Stimulated activated CD8-positive, alpha-beta memory T cell treated with anti-CD3 and anti-CD28 coated beads, Interleukin-15, amount 100 ng/mL, for 4 hours (primary cell): ENCODE measurements at regions not wholly inside any gene's neighbourhood (a gene's known extent, or its start where the extent isn't known, plus 50 kb on each side); places are given as distances from the start of the nearest gene placed in this dataset.

ENCODE experiments used
- DNase-seq, 2 donors: peaks; one replicate each; pipeline ENCODE4 v3.0.0-alpha.2; 2020; ENCODE audit warnings: low read depth in 2 of 2

DNA sequence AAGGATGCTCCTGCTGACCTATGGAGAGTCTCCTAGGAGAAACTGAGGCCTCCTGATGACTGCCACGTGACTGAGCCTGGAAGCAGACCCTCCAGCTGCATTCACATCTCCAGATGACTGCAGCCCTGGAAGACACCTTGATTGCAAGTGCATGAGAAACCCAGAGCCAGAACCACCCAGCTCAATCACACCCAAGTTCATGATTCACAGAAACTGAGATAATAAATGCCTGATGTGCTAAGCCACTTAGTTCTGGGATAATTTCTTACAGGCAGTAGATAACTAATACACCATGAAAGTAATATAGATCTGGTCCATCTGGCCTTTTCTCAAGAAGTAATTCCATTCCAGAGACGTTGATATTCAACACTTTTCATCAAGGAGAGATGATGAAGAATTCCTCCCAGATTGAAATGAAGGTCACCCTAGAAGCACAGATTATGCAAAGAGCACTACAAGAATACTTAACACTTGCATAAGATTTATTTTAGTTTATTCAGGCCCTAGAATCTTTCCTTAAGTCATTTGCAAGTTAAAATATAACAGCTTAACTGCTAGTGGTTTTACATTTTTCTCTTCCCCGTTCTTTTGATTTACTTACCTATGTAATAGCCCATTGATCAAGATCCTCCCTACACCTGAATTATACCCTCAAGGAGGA lies 208.2 kb upstream of the INHBA start:
- no peak for DNase-seq

DNA sequence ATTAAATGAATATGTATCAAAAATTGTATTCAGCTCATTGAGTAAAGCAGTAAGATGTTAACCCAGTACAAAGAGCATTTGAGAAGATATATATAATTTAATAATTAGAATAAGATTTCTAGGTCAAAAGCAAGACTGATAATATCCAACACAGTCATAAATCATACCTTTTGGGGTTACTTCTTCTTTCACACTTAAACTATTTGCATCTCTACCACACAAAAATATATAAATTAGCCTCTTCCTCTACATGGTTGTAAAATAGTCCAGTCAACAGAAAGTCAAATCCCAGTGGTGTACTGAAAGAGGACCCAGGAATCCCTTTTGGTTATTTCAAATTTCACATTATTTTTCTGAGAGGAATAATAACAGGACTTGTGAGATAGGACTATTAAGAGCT lies 204.6 kb upstream of the INHBA start:
- DNase-seq: no peak

DNA sequence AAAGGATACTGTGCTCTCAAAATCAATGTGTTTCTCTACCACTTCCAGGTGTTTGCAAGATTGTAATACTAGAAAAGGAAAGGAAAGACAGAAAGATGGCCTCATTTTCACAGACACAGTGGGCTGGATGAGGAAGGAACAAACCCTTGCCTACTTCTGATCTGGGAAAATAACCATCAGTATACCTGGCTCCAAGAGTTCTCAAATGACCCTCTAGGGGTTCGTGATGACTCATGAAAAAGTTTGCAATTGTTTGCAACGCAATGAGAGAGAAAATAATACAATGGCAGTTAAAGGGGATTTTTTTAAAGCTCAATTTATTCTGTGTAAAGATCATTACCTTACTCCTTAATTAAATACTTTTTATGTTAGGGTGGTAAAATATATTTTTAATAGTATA lies 197.6 kb upstream of the INHBA start:
- no peak for DNase-seq

DNA sequence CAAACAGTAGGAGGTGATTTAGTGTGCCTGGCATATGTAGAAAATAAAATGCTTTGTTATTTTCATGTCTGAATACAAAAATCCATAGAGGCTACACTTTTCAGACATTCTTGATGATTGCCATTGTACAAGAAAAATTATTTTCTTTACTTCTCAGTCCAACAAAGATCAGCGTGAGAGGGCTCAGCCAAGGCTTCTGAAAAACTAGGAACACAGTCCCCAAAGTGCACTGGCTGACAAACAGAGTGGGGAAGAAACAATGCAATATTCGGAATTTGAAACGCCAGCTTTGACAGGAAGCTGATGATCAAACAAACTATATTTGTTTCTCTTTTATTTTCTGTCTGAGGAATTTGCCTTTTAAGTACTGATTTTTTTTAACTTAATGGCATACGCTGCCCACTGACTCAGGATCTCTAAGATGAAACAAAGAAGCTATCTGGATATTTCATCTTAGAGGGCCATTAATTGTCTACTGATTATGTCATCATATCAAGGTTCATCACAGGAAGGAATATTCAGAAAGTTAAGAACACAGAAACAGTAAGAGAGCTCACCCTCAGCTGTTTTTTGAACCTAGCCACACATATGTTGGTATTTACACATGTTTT lies 197.0 kb upstream of the INHBA start:
- no peak for DNase-seq

DNA sequence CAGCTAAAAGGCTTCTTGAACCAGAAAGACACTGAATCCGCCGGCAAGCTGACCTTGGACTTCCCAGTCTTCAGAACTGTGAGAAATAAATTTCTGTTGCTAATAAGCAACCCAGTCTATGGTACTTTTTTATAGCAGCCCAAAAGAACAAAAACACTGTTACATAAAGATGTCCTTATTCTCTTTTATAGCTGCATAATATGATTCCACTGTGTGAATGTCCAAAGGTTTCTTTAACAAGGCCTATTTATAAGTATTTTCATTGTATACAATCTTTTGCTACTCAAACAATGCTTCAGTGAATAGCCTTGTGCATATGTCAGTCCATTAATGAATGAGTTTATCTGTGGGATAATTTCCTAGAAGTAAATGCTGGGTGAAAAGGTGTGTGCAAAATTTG lies 190.8 kb upstream of the INHBA start:
- no peak for DNase-seq

DNA sequence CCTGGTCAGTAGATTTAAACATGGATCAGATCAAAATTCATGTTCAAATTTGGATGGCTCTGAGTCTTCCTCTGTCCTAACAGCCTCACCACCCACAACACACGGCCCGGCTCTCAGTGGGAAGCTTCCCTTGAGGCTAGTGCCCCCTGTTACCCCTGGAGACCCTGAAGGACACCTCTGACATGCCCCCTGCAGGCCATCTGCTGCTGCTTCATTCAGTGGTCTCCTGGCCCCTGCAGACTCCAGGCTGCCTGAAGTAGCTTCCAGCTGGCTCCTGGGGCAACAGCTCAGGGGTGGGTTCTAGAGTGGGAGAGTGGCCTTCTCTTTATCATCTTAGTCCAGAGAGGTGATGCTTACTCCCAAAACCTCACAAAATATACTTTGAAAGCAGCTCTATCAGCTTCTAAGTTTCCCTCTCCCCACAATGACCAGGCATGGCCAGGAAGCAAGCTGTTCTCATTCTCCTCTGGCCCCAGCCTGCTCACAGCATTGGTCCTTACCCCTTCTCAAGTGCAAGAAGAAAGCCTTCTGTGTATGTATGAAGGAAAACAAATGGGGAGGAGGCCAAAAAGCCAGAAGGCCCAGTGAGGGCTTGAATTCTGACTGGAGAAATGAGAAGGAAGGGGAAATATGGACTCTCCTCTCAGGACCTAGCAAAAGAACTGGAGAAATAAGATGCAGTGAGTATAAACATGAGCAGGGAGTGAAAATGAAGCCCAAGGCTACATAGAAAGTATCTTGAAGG lies 189.6 kb upstream of the INHBA start:
- no peak for DNase-seq

DNA sequence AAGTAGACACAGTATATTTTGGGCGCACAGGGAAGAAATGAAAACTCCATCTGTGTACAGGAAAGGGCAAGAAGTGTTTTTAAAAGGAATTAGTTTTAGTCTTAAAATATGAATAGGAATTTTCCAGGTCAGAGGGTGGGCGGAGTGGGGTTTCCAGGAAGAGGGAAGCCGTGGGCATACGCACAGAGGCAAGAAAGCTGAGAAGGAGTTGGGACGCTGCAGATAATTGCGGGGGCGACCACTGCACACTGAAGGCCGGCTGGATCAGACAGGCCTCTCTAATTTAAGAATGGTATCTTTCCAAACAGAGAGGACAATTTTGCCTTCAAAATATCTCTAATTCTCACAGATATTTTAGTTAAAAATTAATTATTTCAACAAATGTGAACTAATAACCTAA lies 189.1 kb upstream of the INHBA start:
- DNase-seq: no peak

DNA sequence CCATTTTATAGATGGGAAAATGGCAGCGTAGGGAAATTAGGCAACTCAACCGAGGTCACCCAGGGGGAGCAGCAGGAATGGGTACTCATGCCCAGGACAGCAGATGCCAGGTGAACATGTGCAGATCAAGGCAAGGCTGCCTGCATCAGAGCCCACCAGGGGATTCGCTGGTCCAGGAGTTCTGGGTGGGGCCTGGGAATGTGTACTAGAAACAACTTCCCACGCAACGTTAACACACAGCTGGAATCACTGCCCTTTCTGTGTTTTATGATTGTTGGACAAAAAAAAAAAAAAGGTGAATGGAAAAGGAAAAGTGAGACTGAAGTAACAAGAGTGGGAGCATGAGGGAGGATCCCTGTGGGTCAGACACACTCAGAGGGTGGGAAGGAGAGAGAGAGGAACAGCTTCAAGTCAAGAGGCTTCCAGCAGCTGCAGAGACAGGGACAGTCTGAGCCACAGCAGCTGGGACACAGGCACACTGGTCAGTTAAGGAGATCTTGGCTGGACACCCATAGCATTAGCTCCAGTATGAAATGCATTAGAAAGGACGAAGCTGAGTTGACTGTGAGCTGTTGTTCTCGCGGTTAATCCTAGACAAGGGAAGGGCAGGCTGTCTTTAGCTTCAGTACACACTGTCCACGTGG lies 187.9 kb upstream of the INHBA start:
- no peak for DNase-seq

DNA sequence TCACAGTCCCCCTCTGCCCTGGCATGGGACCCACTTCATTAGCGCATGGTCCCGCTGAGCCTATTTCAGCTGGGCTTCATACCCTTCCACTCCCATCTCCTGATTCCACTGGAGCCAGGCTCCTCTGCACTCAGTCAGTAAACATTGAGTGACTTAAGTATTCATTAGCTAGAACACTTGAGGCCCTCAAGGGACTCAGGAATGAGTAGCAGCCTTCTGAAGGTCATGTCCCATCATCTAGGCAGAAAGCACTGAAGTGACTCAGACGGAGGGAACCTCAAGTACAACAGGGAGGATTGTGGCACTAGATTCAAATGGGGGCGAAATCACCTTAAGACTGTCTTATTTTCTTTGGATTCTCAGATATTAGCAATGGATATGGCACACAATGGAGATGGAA lies 186.6 kb upstream of the INHBA start:
- no peak for DNase-seq

DNA sequence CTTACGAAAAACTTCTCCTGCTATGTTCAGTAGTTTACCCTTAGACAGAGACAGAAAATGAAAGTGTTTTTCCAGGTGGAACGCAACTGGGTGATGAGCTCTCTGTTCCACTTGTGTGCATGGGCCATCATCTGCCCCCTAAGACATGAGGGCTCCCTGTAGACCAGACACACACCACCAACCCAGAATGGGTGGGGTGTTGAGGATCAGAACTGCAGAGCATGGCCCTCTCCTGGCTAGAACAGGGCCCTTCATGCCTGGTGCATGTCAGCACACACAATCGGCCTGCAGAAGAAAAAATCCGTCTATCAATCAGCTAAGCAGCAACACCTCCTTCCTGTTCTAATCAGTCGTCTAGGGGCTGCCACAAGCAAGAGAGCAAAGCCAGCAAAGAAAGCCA lies 186.2 kb upstream of the INHBA start:
- no peak for DNase-seq

DNA sequence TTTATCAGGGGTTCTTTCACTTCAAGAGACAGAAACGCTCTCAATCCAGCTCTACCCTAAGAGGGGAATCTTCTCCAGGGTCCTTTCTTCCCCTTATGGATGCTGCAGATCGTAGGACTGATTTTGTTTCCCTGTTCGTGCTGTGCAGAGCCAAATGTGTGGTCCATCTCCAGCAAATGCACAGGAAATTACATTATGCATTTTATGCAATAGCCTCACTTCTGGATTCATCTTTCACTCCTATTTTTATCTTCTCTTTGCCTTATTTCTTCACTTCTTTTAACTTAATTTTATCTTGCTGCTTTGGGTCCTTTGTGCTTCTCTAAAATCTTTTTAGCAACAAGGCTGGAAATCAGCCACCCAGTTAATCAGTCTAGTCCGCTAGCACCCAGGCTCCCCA lies 184.5 kb upstream of the INHBA start:
- DNase-seq: no peak

DNA sequence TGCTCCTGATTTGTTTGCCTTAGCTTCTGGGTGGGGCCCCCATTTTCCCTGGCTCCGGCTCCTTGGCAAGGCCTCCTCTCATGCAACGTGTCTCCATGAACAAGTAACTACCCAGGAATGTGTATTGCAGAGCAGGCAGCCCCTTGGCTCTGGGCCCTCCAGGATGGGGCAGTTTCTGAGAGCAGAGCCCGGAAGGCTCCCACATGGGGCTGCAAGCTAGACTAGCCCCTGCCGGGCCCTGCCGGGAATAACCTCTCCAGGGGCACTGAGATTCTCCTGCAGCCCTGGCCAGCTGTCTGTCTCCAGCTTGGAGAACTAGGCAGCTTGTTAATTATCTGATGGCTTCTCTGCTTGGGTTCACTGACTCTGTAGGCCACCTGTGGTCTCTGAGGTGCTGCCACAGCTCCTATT lies 184.0 kb upstream of the INHBA start:
- no peak for DNase-seq

DNA sequence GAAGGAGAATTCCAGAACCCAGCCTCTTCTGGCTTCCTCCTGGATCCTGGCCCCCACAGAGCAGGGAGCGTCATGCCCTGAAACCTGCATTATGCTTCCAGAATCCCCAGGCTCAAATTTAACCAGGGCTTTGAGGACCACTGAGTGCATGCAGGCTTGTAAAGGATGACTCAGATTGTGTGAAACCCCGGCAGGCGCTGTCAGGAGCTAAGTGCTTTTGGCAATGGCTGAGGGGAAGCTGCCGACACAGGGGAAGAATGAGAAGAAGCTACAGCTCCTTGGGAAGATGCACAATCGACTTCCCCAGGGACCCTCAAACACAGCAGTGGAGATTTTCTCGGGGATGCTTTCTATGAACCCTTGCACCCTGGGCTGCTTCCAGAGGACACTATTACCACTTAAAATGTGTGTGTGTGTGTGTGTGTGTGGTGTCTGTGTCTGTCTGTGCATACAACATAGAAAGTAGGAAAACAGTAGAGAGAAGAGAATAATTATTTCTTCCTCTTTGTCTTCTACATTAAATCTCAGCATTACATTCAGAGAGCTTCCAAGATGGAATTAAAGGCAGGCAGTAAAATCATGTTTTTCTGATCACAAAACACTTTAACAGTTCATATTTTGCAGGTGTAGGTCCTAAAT lies 183.5 kb upstream of the INHBA start:
- no peak for DNase-seq

DNA sequence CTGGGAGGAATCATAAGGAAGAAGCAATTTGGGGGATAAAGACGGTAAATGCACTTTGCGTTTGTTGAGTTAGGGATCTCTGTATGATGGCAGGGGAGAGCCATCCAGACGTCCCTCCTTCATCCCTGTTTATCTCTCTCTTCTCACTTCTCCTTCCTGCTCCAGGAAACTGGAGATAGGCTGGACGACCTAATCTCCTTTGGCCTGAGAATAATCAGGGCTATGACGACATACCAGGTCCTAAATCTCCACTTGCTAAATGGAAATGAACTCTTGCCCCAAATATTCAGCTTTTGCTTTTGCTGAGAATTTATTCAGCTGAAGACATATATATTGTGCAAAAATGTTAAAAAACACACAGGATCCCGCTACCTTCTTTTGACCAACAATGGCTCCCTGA lies 182.9 kb upstream of the INHBA start:
- no peak for DNase-seq

DNA sequence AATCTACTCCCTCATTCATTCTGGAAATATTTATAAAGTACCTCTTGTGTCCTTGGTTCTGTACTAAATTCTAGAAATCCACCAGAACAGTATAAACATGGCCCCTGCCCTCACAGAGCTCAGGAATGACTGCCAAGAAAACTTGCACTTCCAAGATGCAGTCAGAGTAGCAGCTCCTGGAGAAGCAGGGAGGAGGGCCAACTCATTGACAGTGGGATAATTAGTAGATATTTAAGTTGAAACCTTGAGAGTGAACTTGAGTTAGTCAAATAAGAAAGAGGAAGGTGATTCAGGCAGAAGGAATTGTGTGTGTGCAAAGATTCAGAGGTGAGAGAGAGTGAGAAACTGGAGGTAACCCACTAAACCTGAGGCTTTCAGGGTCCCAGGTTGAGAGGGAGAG lies 182.2 kb upstream of the INHBA start:
- DNase-seq: no peak

DNA sequence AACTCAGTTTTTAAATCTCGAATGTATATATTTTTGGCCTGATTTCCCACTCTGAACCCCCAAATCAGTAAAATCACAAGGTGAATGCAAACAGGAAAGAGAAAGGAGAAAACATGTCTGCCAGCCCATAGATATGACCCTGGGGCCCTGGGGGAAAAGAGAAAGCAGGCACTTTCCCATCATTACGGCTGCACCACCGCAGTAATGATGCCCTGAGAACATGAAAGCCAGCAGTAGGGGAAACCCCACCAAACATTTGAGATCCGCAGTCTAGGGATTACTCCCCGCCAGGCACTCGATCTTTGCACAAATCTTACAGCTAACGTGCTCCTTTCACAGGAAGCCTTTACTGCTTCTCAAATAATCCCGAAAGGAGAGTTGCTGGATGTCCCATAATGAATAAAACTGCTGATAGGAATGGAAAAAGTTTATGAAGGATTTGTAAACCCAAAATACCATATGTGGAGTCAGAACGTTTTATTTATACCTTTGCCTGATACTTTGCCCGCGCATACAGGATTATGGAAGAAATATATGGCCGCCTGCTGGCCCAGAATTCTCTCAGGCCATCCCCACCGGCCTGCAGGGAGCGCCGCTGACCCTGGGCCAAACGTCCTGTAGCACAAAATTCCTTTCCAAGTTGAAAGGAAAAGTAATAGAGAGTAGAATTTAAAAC lies 180.0 kb upstream of the INHBA start:
- DNase-seq: no peak

DNA sequence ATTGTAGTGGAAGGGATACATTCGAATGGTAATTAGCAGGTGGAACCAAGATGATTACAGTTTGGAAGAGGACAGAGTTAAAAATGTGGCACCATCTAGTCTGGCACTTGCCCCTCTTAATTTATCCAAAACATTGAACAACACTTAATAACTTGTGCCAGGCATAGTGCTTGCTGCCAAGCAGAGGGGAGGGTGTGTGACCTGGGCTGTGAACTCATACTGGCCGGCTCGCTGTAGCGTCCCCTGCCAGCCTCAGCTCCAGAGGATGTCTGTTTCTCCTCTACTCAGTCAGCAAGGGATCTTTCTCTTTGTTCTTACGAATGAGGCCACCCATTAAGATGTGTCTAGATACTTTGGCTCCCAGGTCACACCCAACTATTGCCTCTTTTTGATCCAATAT lies 179.4 kb upstream of the INHBA start:
- no peak for DNase-seq

DNA sequence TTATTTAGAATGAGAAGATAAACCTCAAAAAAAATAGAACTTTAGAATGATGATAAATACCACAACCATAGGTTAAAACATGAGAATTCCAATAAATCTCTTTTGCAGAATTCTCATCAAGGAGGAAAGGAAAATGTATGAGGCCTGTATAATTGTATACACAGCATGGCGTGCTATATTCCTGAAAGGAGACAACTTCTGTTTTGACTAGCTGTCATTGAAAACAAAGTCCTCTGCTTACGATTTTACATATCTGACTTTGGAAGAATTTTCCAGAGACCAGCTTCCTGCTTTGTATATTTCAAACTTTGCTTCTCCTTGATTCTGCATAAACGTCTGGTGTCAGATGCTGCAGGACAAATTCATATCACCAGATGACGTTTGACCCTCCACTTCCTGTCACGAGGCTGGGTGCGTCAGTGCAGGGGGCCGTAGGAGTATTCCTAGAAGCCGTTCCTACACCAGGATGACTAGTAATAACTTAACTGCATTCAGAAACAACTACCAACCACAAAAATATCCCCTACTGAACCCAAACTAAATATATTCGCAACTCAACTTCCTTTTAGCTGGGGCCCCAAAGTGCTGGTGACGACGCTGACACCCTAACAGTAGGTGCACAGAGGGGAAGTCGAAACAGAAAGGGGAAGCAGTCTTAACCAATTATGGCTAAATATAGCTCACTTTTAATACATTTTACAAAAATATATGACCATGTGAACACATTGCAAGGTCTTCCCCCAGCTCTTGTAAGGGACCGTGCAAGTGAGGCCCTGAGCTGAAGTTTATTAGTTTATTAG lies 178.6 kb upstream of the INHBA start:
- DNase-seq: peak; percentile 64 to 70

DNA sequence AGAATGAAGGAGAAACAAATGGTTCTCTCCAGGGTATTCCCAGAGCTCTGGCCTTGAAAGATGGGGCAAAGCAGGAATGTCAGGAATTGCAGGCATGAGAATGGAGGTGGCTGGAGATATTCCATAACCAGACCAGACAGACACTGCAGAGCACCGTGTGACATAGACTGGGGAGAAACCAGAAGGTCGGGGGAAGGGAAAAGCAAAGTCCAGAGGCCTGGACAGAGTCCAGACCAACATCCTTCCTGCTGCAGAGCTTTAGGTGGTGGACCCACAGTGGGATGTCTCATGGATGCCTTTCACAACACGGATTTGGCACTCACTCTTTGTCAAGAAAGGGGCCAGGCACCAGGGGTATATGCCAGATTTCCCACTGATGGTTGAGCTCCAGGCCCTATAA lies 177.2 kb upstream of the INHBA start:
- no peak for DNase-seq

DNA sequence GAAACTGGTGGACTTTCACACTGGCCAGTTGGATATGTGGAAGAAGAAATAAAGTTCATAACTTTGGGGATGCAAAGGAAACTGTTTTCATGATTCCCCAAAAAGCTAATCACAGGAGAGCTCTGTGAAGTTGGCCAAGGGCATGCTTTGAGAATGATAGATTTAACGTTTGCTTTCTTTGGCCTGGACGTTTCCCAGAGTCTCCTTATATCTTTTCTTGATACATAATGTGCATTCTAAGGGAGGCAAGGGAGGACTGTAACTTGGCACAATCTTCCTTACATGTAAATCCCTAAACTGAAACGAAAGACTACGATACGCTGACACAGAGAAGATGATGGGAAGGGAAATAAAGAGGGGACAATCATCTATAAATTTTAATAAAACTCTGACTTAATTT lies 176.5 kb upstream of the INHBA start:
- no peak for DNase-seq
